Mucosa of descending colon (tissue), 3 donors: ENCODE measurements at regions not wholly inside any gene's neighbourhood (a gene's known extent, or its start where the extent isn't known, plus 50 kb on each side); places are given as distances from the start of the nearest gene placed in this dataset.
A peak's percentile ranks its signal among the peaks of the same experiment; 100 is the strongest.

Source experiments
- ATAC-seq: fragments of 200-7000 bp; cut with Tn5 transposase; one replicate; pipeline ENCODE4 v1.9.1; 2020; ENCODE audit warnings: mild to moderate bottlenecking, moderate library complexity
- DNase-seq, 3 donors: peaks; one replicate each; pipeline ENCODE4 v3.0.0-alpha.2; 2020
- H3K36me3 ChIP-seq: fragments of 200-600 bp; one replicate; pipeline ENCODE4 v1.8.0; 2021; ENCODE audit warnings: low read depth, mild to moderate bottlenecking
- H3K4me1 ChIP-seq: fragments of 200-600 bp; one replicate; pipeline ENCODE4 v1.8.0; 2021; ENCODE audit warnings: low read depth, mild to moderate bottlenecking
- H3K4me3 ChIP-seq: fragments of 200-600 bp; one replicate; pipeline ENCODE4 v1.8.0; 2021; ENCODE audit warnings: mild to moderate bottlenecking
- H3K9me3 ChIP-seq: fragments of 200-600 bp; one replicate; pipeline ENCODE4 v1.8.0; 2021; ENCODE audit warnings: mild to moderate bottlenecking
- CTCF ChIP-seq: fragments of 200-600 bp; IDR thresholded peaks from one replicate; pipeline ENCODE4 v1.8.0; 2022; ENCODE audit warnings: antibody characterized with exemption, mild to moderate bottlenecking
- intact Hi-C, 2 donors: fragments of 100-400 bp; cut with DNase I in 1 of 2; cut with micrococcal nuclease in 1 of 2; formaldehyde crosslinking; loops; one replicate each; pipeline versions ENCODE4 v1.11.0 to v1.11.1; 2022; cut with DNase I, micrococcal nuclease
- donor health status: DM: no; HTN: no; CAD: no; lungs with moderate emphysema.
- donor health status: DM: no; HTN: no; CAD: no.
- donor health status: DM: no; HTN: yes; CAD: no.

GRCh38 chr3:174346141-174346540 is 513.0 kb upstream of the NAALADL2 start:
- no peak for ATAC-seq
- intact Hi-C loops = no loop called here
- DNase-seq = no peak
- Histone ChIP-seq H3K4me3 (no peak overlapping the region), H3K36me3 (no peaks in the 10 kb centered on the region), H3K4me1 (no peaks in the 10 kb centered on the region), H3K9me3 (no peaks in the 10 kb centered on the region)
- no peak for TF ChIP-seq CTCF

GRCh38 chr3:174346571-174346970 is 512.6 kb upstream of the NAALADL2 start:
- intact Hi-C loops = no loop called here
- DNase-seq = no peak
- H3K36me3 ChIP-seq = no peaks in the 10 kb centered on the region
- no peaks in the 10 kb centered on the region for H3K9me3 ChIP-seq
- no peak for TF ChIP-seq CTCF
- ATAC-seq = no peak
- H3K4me3 ChIP-seq = no peak overlapping the region
- H3K4me1 ChIP-seq = no peaks in the 10 kb centered on the region

GRCh38 chr3:174347474-174348138 is 511.5 kb upstream of the NAALADL2 start:
- no peak for TF ChIP-seq CTCF
- no peaks in the 10 kb centered on the region for H3K9me3 ChIP-seq
- no peaks in the 10 kb centered on the region for H3K36me3 ChIP-seq
- no peak overlapping the region for H3K4me3 ChIP-seq
- H3K4me1 ChIP-seq = no peaks in the 10 kb centered on the region
- no peak for ATAC-seq
- no peak for DNase-seq
- intact Hi-C loops = no loop called here

- no peak for TF ChIP-seq CTCF
- H3K4me3 ChIP-seq = no peak overlapping the region
- ATAC-seq = no peak
- no peak for DNase-seq
- no peaks in the 10 kb centered on the region for H3K4me1 ChIP-seq
- H3K9me3 ChIP-seq = no peaks in the 10 kb centered on the region
- H3K36me3 ChIP-seq = no peaks in the 10 kb centered on the region
- intact Hi-C loops = no loop called here
Measured at GRCh38 chr3:174352227-174352626, 506.9 kb upstream of the NAALADL2 start.

GRCh38 chr3:174355505-174355904 is 503.6 kb upstream of the NAALADL2 start:
- TF ChIP-seq CTCF = no peak
- ATAC-seq (peak; percentile 43), DNase-seq (peak in 1 of 3 donors; percentile 6)
- H3K4me3 ChIP-seq = no peak overlapping the region
- no peaks in the 10 kb centered on the region for H3K36me3 ChIP-seq
- H3K4me1 ChIP-seq = no peaks in the 10 kb centered on the region
- intact Hi-C loops = no loop called here
- no peaks in the 10 kb centered on the region for H3K9me3 ChIP-seq

GRCh38 chr3:174356596-174356995 is 502.5 kb upstream of the NAALADL2 start:
- DNase-seq (no peak), ATAC-seq (no peak)
- intact Hi-C loops = no loop called here
- no peaks in the 10 kb centered on the region for H3K9me3 ChIP-seq
- H3K4me3 ChIP-seq = no peak overlapping the region
- no peaks in the 10 kb centered on the region for H3K4me1 ChIP-seq
- TF ChIP-seq CTCF = no peak
- H3K36me3 ChIP-seq = no peaks in the 10 kb centered on the region
